ENCODE measurements at regions not wholly inside any gene's neighbourhood (a gene's known extent, or its start where the extent isn't known, plus 50 kb on each side); places are given as distances from the start of the nearest gene placed in this dataset.
A peak's percentile ranks its signal among the peaks of the same experiment; 100 is the strongest.

DNA sequence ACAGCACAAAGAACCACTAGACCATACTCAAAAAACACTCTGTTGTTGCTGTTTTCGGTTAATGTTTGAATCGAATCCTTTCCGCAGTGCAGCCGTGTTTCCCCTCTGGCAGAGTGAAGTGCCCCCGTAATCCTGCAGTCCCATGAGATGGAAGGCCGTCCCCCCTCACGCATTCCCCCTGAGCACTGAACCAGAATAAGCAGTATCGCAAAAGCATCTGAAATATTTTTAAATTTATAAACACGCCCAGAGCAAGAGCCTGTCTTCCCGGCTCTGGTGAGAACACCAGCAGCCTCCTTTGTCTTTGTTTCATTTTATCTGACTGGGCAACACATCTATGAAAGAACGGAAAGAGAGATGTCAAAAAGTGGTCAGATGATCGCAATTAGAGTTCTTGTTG is 121.0 kb upstream of the ADAMTS18 start:
- DNase-seq: no peak

DNA sequence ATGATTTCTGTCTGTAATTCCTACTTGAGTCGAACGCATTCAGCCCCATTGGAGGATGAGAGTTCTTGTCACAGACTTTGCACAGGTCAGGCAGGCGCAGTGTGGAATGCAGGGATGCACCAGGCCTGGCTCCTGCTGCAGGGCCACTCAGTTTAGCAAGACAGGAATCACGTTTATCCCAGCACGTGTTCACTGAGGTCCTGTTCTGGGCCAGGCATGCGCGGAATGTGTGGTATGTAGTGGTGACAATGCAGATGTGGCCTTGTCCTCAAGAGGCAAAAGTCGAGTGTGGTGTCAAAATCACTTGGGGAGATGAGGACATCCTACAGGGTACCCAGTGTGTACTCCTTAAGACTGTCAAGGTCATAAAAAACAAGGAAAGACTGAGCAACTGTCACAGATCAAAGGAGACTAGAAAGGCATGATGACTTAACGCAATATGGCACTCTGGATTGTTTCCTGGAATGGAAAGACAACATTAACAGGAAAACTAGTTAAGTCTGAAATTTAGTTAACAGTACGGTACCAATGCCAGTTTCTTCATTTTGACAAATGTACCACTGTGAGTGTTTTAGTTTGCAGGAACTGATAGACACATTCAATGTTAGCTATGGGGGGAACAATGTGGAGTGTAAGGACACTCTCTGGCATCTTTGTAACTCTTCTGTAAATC is 121.5 kb upstream of the ADAMTS18 start:
- no peak for DNase-seq

DNA sequence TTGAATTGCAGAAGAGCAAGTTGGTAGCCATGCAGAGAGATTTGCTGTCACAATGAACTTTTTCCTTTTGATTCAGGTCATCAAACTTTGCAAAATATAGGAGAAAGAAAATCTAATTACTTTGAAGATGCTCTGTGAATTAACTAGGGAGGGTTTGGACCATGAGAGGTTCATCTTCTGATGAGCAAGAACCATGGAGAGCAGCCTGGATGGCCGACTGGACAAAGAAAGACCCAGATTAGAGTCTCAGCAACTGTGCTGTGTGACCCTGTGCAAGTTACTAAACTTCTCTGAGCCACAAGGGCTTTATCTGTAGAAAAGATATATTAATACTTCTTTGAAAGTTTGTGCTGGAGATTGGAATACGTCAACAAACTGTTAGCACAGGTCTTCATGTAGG is 122.6 kb upstream of the ADAMTS18 start:
- DNase-seq: no peak

DNA sequence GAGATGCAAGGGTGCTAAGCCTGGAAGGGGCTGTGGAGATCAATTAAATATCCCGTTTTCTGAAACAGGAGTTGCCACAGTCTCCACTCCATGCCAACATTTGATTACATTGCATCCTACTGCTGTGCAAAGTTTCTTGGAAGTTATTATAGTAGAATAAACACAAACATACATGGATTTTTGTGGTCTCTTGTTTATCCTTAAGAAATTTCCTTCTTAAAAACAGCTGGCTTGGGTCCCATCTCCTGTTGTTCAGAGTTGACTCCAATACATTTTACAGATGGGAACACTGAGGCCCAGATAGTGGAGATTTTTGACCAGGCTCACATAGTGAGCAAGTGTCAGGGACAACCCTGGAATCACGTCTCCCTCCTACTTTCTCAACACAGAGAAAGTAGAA is 124.0 kb upstream of the ADAMTS18 start:
- no peak for DNase-seq

DNA sequence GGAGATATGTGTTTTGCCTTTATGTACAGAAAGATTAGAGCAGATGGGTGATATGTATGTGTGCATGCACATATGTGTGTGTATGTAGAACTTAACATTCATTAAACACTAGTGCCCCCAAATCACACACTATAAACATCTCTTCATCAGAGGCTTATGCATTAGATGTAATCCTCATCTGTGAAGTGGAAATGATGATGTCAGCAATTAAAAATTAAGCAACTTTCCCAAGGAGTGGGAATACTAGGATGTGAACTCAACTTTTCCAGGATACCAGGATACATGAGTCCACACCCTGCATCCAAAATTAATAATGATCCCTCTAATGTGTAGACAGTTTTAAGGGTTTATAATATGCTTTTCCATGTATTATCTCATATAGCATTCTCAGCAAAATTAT is 127.7 kb upstream of the ADAMTS18 start:
- no peak for DNase-seq

DNA sequence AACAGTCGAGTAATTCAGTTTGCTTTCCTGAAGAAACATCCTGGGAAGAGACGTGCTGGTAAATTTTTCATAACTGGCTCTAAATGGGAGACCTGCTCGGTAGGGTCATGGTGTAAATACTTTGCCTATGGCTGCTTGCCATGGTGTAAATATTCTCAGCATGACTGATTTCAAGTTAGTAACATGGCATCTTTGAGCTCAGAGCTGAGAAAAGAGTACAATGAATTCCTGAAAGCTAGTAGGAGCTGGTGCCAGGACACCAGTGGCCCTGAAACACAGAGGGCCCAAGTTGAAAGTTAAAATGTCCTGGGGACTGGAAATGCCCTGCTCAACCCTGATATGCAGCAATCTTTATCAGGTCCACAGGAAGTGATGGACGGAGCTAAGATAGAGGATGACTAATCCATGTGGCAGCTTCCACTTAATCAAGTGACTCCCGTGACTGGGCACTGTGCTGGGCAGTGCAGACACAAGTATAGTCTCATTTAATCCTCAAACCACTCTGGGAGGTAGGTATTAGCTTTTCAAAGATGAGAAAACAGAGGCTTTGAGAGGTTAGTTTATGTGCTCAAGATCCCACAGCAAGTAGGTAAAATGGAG is 130.1 kb upstream of the ADAMTS18 start:
- DNase-seq: no peak

DNA sequence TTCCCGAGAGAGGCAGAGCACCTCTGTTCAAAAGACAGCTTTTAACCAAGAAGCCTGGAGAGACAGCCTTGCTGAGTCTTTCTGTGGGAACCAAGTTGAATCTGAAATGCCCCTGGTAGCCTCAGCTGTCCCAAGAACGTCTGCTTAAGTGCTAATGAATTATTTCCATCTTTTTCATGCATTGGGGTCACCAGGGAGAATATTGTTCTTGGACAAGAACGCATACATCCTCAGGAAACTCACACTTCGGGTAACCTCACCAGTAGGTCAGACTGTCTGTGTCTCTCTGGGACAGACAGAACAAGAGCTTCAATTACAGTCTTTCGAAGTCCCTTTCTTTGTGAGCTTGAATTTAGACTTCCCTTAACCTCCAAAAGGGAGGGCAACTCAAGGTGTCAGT is 134.6 kb upstream of the ADAMTS18 start:
- DNase-seq: no peak

DNA sequence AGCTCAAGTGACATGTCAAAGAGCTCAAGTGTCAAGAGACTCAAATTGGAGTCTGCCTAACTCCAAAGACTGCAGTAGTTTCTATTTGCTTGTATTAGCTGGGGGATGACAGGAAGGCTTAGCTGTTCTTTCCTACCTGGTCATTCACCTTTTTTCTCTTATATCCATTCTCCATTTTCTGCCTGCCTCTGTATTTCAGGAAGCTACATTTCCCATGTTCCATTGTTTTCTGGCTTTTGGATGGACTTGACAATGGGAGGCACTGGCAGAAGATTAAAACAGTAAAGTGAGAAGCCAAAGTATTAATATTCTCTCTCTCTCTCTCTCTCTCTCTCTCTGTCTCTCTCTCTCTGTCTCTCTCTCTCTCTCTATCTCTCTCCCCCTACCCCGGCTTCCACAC is 135.7 kb upstream of the ADAMTS18 start:
- DNase-seq: no peak

DNA sequence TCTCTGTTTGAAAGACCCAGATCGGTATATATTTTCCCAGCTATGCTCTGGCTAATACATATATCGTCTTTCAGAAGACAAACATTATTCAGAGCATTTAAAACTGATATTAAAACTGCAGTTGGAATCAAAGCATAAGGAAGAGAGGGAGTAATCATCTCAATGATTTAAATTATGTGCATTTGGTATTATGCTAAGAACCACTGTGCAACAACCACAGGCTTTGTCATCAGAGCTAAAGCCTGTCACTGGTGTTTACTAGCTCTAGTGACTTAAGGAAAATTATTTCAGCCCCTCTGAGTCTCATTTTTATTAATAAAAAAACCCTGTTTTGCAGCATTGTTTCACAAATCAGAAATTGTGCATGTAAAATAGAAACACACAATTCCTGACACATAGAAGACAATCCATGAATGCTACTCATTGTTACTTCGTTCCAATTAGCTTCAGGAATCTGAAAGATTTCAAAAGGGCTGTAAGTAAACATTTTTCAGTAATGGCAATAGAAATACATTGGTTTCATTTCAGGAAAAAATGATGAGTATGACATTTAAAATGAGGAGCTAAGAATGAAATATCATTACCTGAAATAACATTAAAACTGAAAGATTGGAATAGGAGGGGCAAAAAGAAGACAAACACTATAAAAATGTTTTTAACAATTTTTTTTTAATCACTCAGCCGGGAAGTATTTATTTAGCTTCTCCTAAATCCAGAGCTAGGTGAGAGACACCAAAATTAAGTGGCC is 136.5 kb upstream of the ADAMTS18 start:
- no peak for DNase-seq

DNA sequence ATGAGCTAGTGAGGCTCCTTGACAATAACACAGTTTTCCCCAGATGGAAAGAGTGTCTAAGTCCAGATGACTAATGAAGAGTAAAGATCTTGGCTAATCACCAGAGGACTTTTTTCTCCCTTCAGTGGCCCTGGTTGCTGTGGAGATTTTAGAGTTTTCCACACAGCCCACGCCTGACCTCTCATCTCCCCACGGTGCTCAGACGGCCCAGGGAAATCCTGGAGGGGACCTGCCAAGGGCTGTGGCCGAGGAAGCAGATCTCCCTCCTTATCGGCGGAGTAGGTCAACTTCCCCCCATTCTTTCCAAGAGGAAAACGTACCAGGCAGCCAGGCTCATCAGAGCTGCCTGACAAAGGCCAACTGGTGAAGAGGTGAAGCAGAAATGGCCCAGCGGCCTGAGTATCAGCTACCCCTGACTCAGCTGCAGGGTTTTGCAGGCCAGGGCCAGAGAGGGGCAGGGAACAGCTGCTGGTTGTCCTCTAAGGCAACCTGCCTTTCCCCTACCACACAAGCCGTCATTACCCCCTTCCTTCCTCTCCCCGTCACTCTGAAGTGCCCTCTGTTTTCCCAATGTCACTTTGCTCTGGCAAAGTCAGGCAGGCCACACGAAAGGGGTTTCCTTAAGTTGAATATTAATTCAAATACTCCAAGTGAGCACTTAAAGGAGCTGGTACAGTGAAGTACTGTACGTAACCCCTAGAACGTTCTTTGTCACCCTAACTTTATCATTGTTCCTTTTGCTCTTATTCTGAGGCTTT is 140.2 kb upstream of the ADAMTS18 start:
- no peak for DNase-seq

DNA sequence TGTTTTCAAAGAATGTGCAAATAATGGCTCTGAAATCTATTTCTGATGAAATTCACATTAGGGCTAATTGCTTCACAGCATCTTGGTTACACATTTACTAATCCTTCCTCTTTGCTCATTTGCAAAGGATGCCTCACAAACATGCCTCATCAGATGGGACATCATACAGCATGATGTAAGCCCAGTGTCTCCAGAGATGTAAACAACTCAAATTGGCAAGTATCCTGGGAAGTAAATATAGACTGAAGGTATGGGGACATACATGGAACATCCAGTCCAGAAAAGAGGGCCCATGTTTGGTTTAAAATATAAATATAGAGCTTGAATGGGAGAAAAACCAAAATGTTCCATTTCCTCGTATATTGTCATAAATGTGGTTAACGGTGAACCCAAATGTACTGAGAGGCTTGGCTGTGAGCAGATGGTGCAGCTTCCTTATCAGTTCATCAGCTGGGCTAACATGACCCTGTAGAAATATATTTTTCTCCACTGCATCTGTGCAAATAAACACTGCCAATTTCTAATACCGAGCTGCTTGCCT is 142.9 kb upstream of the NUDT7 start:
- no peak for DNase-seq

DNA sequence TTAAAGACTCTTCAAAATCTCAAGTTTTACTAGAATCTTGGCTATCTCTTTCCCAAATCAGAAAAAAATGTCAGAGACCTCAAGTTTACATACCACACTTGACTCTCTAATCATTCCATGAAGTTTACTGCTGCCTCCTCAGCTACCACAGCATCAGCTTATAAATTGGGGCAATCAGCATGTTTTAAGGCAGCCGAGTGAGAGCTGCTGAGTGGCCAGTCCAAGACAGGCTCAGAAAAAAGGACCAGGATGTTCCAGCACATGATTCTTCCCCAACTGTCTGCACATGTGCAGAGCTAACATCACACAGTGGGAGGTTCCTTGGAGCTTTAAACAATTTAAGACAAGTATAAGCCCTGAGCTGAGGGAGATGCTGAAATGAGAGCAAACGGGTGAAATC is 140.6 kb upstream of the NUDT7 start:
- DNase-seq: no peak

DNA sequence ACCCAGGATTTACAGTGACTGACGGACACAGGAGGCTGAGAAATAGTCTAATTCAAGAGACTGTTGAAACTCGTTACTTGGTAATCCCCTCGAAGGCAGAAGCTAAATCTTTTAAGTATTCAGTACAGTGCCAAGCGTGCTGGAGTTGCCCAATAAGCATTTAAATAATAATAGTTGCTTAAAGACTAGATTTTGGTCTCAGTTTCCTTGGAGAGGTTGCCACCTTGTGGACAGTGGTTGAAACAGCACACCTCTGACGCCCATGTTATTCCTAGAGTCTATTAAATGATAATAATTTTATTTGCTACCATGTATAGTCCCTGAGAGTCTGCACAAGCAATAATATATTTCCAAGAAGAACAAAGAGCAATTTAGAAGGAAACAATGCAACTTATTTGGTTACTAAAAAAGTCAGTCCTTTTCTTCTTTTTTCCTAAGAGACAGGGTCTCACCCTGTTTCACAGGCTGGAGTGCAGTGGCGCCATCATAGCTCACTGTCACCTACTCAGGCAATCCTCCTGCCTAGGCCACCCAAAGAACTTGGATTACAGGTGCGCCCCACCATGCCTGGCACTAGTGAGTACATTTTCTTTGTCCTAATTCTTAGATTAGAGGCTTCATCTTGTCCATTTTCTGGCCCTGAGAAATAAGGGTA is 138.0 kb upstream of the NUDT7 start:
- peak; percentile 51 for DNase-seq

DNA sequence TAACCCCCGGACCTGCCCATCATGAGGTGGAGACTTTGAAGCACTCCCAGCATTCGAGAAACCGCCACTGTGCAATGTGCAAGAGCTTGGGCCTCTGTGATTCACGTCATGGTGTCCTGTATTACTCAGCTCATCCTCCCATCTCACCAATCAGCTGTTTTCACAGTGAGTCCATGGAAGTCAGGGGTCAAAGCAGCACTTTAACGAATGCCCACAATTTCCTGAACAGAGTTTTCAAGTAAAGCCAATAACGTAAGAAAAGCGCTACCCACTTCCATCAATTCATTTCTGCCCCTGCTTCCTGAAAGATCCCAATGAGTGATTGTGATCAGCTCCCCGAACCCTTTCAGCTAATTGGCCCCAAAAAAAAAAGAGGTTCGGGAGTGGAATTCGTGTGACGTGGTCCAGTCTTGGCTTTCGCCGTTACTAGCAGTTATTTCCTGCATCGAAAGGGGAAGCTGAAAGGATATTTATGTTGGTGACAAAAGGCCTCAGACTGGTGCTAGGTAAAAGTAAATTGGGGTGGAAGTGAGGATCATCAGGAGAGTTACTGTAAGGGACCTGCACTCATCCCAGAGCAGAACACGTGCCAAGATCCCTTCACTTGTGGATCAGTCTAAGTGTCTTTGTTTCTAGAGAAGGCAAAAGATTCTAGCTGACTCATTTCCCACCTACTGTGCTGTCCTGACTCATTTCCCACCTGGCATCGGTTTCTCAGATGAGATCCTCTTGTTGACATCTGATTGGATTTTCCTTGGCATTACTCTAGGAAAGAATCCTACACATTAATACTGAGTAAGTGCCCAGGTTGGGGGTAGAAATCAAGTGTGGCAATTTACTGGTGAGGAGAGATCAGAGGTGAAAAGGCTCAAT is 136.7 kb upstream of the NUDT7 start:
- DNase-seq: no peak

DNA sequence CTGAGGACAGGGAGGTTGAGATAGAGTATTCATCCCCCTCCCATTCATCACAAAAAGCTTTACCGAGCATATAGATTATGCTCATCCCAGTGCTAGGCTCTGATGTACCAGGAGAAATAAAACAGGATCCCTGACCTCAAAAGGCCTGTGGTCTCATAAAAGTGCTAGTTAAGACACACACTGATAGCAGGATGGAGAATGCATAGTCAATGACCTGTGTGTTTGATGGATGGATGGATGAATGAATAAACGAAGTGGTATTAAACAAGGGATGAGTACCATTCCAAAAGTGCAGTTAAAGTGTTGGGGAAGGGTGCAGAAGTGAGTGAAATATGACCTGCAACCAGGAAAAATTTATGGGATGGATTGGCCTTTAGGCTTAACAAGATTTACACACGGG is 133.9 kb upstream of the NUDT7 start:
- DNase-seq: no peak

DNA sequence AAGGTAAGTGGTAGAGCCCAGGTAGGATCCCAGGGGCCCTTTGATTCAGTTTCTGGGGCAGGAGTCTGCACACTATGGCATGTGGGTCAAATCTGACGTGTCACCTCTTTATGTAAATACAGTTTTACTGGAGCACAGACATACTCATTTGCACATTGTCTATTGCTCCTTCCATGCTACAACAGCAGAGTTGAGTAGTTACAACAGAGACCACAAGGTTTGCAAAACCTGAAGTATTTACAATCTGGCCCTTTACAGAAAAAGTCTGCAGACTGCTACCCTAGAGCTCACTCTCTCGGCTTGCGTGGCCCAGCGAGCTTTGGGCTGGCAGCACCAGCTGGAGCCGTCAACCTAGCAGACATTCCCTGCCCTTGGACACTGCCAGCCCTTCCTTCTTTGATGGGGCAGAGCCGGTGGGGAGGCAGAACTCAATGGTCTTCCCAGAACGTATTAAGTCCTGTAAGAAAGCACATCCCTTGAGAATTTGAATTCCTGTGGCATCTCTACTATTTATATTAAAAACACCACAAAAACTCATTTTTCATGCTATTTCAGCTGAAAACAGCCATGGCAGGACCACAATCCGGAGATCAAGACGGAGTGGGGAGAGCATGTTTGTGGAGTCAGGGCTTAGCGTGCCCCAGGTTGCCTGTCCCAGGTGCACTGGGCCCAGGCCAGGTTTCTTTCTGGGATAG is 133.1 kb upstream of the NUDT7 start:
- no peak for DNase-seq

DNA sequence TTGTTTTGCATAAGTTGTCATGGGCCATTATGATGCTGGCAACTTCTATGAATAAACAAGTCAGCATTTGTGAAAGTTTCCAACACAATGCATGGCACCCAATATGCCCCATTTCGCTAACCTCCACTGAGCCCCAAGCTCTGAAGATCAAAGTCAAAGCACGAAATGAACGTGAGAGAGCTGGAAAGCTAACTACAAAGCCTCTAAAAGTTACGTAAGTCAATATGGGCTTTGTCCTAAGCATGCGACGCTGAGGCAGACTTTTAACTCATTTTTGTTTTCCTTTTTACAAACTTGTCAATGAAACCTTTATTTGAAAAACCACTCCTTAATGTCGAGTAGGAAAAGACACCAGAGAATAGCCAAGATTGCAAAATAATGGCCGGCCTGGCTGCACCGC is 131.6 kb upstream of the NUDT7 start:
- no peak for DNase-seq

DNA sequence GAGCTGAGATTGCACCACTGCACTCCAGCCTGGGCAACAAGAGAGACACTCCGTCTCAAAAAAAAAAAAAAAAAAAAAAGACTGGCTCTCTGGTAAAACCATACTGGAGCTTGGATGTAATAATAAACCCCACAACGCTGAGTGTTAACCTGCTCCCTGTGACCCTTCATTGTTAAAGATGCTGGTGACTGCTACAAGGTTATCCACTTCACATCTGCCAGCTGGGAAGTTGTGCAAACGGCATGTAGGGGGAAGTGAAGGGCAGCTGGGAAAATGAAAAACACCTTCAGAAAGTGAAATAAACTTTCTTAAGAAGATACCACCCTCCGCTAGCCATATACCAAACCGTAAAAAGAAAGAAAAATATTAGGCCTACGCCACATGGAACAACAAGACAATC is 131.0 kb upstream of the NUDT7 start:
- no peak for DNase-seq

DNA sequence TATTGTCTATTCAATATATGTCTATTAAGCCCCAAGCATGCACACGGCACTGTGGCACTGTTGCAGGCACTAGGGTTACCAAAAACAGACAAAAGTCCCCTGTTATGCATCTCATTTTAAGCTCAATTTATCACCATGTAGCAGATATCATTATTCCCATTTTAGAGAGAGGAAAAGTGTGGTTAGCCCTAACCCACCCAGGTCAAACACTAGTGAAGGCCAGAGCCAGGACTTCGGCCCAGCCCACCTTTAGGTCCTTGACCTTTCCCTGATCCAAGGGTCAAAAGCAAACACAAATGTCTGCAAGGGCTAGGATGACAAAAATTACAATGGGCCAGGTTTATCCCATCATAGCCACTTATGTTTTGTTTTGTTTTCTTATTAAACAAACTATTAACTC is 130.3 kb upstream of the NUDT7 start:
- DNase-seq: no peak

DNA sequence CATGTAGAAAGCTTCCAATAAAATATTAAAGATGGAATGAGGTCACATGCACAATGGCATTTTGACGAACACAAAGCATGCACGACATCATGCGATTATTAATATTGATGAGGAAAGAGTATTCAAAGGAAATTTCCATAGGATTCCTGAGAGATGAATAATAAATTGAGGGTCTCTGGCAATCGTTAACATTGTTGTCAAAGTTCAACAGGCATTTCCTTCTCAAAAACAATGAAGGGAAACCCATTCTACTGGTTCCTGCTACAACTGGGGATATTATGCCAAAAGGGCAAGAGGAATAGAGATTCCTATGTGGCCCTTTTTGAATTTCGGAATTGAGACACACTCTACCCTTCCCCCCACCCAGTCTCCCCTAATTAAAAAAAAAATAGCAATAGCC is 128.3 kb upstream of the NUDT7 start:
- DNase-seq: no peak
